ENCODE measurements at regions not wholly inside any gene's neighbourhood (a gene's known extent, or its start where the extent isn't known, plus 50 kb on each side); places are given as distances from the start of the nearest gene placed in this dataset.

DNA sequence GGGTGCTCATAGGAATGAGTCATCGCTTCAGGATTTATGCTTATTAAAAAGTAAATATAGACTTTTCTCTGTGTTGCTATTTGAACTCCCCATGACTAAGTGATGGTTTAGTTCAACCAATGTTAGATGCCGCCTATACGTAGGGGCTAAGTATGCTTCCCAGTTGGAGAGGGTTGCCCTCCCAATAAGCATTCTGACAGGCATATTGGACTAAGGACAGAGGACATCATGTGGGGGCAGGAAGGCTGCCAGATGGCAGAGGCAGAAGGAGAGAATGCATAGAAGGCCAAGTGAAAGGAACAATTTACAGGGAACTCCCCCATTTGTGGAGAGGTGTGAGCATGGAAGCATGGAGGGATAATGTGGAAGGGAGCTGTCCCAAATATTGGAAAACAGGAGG lies 318.4 kb upstream of the OBI1 start:
- H3K9me3 Mint-ChIP-seq (ENCODE audit: low read depth, unreplicated experiment) = no peaks in the 10 kb centered on the region
- TF ChIP-seq, protein P1, sequence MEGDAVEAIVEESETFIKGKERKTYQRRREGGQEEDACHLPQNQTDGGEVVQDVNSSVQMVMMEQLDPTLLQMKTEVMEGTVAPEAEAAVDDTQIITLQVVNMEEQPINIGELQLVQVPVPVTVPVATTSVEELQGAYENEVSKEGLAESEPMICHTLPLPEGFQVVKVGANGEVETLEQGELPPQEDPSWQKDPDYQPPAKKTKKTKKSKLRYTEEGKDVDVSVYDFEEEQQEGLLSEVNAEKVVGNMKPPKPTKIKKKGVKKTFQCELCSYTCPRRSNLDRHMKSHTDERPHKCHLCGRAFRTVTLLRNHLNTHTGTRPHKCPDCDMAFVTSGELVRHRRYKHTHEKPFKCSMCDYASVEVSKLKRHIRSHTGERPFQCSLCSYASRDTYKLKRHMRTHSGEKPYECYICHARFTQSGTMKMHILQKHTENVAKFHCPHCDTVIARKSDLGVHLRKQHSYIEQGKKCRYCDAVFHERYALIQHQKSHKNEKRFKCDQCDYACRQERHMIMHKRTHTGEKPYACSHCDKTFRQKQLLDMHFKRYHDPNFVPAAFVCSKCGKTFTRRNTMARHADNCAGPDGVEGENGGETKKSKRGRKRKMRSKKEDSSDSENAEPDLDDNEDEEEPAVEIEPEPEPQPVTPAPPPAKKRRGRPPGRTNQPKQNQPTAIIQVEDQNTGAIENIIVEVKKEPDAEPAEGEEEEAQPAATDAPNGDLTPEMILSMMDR (IDR thresholded peaks at IDR 0.05; ENCODE audit: unreplicated experiment) = no peak
- BruUV-seq (replicated peaks) = no TSS peak
- no peak overlapping the region for H3K4me3 Mint-ChIP-seq (ENCODE audit: low read depth, unreplicated experiment)
- no peak overlapping the region for H3K27ac Mint-ChIP-seq (ENCODE audit: unreplicated experiment)
- intact Hi-C loops (cut with micrococcal nuclease; ENCODE audit: unreplicated experiment) = loop anchor here (5.0 to 10.0 kb wide), 2 partner anchors 103 to 660 kb away; no protein-coding TSS in a partner anchor
- no peaks in the 10 kb centered on the region for H3K36me3 Mint-ChIP-seq (ENCODE audit: insufficient read depth, unreplicated experiment)
- no peaks in the 10 kb centered on the region for H3K4me1 Mint-ChIP-seq (ENCODE audit: low read depth, unreplicated experiment)
- no peak for DNase-seq
- CTCF ChIA-PET = no interaction called here
- H3K27me3 Mint-ChIP-seq (ENCODE audit: unreplicated experiment) = no peaks in the 10 kb centered on the region

DNA sequence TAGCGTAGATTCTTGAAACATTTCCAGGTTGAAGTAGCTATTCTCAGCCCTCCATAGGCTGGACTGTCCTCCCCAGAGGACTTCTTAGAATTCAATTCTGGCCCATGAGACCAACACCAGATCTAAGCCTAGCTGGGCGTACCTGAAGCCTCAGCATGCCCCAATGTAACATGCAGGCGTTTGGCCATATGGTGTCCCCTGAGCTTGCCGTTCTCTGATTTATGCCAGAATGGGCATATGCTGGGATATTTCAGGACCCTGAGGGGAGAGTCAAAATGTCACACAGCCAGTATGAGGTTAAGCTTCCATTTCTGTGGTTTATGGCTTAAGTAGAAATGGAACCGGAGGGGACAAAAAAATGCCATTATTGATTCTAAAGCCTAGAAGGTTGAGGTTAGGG lies 317.7 kb upstream of the OBI1 start:
- CTCF ChIA-PET = no interaction called here
- no peaks in the 10 kb centered on the region for H3K27me3 Mint-ChIP-seq (ENCODE audit: unreplicated experiment)

DNA sequence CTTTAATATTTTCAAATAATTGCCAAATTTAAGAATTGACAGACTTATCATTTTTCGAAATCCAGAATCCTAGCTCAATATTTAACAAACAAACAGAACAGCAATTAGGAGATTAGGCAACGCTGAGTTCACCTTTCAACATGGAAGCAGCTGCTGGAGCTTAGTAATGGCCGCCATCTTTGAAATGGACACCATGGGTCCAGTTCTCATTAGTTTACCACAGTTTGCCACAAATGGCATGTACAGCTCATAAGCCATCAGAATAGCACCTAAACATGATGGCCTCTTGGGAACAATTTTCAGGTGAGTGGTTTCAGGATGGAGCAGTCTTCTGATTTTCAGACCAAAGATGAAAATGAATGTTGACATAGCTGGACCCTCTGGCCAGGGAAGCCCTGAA lies 313.6 kb upstream of the OBI1 start:
- no peak for DNase-seq
- BruUV-seq (replicated peaks) = no TSS peak
- intact Hi-C loops (cut with micrococcal nuclease; ENCODE audit: unreplicated experiment) = loop anchor here (10.0 kb wide), 1 partner anchor 98 kb away; no protein-coding TSS in a partner anchor
- no peaks in the 10 kb centered on the region for H3K9me3 Mint-ChIP-seq (ENCODE audit: low read depth, unreplicated experiment)
- no peaks in the 10 kb centered on the region for H3K36me3 Mint-ChIP-seq (ENCODE audit: insufficient read depth, unreplicated experiment)
- no peaks in the 10 kb centered on the region for H3K4me1 Mint-ChIP-seq (ENCODE audit: low read depth, unreplicated experiment)
- H3K27me3 Mint-ChIP-seq (ENCODE audit: unreplicated experiment) = no peaks in the 10 kb centered on the region
- TF ChIP-seq, protein P1 (IDR thresholded peaks at IDR 0.05; ENCODE audit: unreplicated experiment) = no peak
- H3K27ac Mint-ChIP-seq (ENCODE audit: unreplicated experiment) = no peak overlapping the region
- CTCF ChIA-PET = no interaction called here
- no peak overlapping the region for H3K4me3 Mint-ChIP-seq (ENCODE audit: low read depth, unreplicated experiment)

More for the DNA sequence above, 317.7 kb upstream of the OBI1 start:
- Mint-ChIP-seq H3K9me3 (ENCODE audit: low read depth, unreplicated experiment) (no peaks in the 10 kb centered on the region), H3K4me3 (ENCODE audit: low read depth, unreplicated experiment) (no peak overlapping the region), H3K4me1 (ENCODE audit: low read depth, unreplicated experiment) (no peaks in the 10 kb centered on the region), H3K36me3 (ENCODE audit: insufficient read depth, unreplicated experiment) (no peaks in the 10 kb centered on the region), H3K27ac (ENCODE audit: unreplicated experiment) (no peak overlapping the region)
- BruUV-seq (replicated peaks) = no TSS peak
- TF ChIP-seq, protein P1 (IDR thresholded peaks at IDR 0.05; ENCODE audit: unreplicated experiment) = no peak
- intact Hi-C loops (cut with micrococcal nuclease; ENCODE audit: unreplicated experiment) = loop anchor here (5.0 to 10.0 kb wide), 2 partner anchors 102 to 659 kb away; no protein-coding TSS in a partner anchor
- no peak for DNase-seq

DNA sequence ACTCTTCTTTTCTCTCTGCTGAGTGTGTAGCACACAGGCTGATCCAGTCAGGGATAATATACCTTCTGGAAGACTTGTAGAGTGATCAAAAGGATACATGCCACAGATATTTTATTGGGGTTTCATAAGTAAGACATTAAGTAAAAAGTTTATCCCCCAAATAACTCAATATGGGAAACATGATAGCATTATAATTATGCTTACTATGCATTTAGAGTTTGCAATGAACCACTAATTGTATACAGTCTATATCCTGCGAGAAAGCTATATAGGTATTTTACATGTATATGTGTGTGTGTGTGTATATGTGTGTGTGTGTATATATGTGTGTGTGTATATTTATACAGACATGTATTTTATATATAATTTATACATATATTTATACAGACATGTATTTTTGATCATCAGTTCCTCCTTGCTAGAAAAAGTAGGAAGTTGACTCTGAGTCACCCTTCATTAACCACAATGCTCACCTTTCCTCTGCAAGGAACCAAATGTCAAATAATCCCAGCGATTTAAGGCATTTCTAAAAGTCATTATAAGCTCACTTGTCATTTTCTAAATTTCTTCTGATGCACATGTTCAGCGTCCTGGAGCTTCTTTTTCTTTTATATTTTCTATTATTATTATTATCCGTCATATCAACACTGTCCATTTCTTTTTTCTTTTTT lies 312.5 kb upstream of the OBI1 start:
- intact Hi-C loops (cut with micrococcal nuclease; ENCODE audit: unreplicated experiment) = loop anchor here (10.0 kb wide), 1 partner anchor 97 kb away; no protein-coding TSS in a partner anchor
- no TSS peak for BruUV-seq (replicated peaks)
- Mint-ChIP-seq H3K27ac (ENCODE audit: unreplicated experiment) (no peak overlapping the region), H3K9me3 (ENCODE audit: low read depth, unreplicated experiment) (no peaks in the 10 kb centered on the region), H3K27me3 (ENCODE audit: unreplicated experiment) (no peaks in the 10 kb centered on the region), H3K4me3 (ENCODE audit: low read depth, unreplicated experiment) (no peak overlapping the region), H3K36me3 (ENCODE audit: insufficient read depth, unreplicated experiment) (no peaks in the 10 kb centered on the region), H3K4me1 (ENCODE audit: low read depth, unreplicated experiment) (no peaks in the 10 kb centered on the region)
- CTCF ChIA-PET = no interaction called here
- DNase-seq = no peak
- TF ChIP-seq, protein P1 (IDR thresholded peaks at IDR 0.05; ENCODE audit: unreplicated experiment) = no peak
